Brain microvascular endothelial cell (primary cell): ENCODE measurements at regions not wholly inside any gene's neighbourhood (a gene's known extent, or its start where the extent isn't known, plus 50 kb on each side); places are given as distances from the start of the nearest gene placed in this dataset.

Experiments
- DNase-seq: peaks from one replicate; pipeline ENCODE4 v3.0.0-alpha.2; 2020
- H3K27ac ChIP-seq: fragments of 250-450 bp; sonication (Bioruptor Pico); 2 replicates; pipeline ENCODE4 v1.5.1; 2020; ENCODE audit warnings: mild to moderate bottlenecking, moderate library complexity
- H3K27me3 ChIP-seq: fragments of 250-450 bp; sonication (Bioruptor Pico); replicated peaks from 2 replicates; pipeline ENCODE4 v1.5.1; 2020; ENCODE audit warnings: mild to moderate bottlenecking
- H3K36me3 ChIP-seq: fragments of 250-450 bp; sonication (Bioruptor Pico); replicated peaks from 2 replicates; pipeline ENCODE4 v1.5.1; 2020; ENCODE audit warnings: mild to moderate bottlenecking
- H3K4me3 ChIP-seq: 2 replicates; pipeline ENCODE4 v1.5.1; 2011; ENCODE audit warnings: low read depth, mild to moderate bottlenecking, control low read depth, low read length, moderate library complexity
- in situ Hi-C: cut with HindIII; loops from 2 replicates; pipeline ENCODE4 v1.10.0; 2017; ENCODE audit warnings: low sequenced_read_pairs, low pct_ligation_motif_present
- TF ChIP-seq, protein P1 (sequence below): IDR thresholded peaks from 2 replicates; pipeline ENCODE4 v1.5.1; 2011; ENCODE audit warnings: low read depth, mild to moderate bottlenecking, moderate library complexity, low read length, control low read depth, inconsistent platforms; ENCODE audit errors: missing control alignments

DNA sequence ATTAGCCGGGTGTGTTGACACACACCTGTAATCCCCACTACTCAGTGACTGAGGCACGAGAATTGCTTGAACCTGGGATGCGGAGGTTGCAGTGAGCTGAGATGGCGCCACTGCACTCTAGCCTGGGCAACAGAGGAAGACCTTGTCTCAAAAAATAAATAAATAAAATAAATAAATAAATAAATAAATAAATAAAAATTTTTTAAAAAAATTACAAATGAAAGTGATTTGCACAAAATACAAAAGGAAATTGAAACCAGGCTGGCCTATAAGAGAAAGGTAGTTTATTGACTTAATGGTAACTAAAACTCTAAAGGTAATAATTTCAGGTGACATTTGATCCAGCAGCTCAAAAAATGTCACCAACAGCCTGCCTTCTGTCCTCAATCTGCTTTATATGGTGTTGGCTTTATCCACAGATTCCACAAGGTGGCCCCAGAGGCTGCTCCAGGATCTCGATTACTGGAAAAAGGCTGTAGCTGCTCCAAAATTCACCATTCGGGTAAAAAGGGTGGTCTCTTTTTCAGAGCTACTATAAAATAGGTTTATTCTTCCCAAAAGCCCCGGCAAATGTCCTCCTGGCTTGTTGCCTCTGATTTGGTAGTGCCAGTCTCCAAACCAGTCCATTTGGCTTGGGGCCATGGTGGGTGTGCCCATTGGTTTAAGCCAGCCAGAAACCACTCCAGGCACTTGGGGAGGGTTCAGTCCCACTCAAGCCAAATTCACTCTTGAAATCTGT is 61.4 kb upstream of the TRIM2 start:
- DNase-seq = peak; percentile 68

DNA sequence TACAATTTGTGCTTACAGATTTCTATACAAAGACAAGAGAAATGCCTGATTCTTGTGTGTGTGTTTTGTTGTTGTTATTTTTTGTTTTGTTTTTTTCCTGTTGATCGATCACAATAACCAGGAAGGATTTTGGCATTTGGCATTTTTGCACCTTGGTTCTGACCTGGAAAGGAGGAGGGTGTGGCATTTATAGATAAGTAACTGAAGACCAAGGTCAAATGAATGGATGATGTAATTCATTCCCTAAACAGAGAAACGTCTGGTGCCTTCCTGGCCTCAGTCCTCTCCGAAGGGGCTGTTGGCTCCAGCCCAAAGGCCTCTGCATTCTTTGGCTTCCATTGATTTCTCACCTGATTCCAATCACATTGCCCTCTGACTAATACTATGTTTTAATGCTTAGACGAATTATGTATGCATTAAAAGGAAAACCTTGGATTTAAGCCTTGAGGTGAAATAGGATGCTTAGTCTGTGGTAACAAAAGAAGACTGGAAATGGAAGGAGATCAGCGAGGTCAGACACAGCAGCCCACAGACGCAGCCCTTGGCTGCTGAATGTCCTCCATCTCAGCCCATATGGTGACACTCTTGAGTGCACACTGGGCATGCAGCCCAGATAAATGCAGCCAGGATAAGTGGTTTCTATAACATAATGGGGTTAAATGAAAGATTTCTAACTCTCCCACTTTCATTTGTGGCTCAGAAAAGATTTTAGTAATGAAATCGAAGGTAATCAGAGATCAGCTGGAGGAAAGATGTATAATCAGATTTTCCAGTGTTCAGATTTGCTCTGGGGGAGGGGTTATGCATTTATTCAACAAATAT is 60.5 kb upstream of the TRIM2 start:
- in situ Hi-C loops = no loop called here
- DNase-seq = no peak
- Histone ChIP-seq H3K27ac (no peak overlapping the region), H3K27me3 (no peaks in the 10 kb centered on the region), H3K4me3 (no peak overlapping the region), H3K36me3 (no peaks in the 10 kb centered on the region)
- TF ChIP-seq, protein P1, sequence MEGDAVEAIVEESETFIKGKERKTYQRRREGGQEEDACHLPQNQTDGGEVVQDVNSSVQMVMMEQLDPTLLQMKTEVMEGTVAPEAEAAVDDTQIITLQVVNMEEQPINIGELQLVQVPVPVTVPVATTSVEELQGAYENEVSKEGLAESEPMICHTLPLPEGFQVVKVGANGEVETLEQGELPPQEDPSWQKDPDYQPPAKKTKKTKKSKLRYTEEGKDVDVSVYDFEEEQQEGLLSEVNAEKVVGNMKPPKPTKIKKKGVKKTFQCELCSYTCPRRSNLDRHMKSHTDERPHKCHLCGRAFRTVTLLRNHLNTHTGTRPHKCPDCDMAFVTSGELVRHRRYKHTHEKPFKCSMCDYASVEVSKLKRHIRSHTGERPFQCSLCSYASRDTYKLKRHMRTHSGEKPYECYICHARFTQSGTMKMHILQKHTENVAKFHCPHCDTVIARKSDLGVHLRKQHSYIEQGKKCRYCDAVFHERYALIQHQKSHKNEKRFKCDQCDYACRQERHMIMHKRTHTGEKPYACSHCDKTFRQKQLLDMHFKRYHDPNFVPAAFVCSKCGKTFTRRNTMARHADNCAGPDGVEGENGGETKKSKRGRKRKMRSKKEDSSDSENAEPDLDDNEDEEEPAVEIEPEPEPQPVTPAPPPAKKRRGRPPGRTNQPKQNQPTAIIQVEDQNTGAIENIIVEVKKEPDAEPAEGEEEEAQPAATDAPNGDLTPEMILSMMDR = peak; percentile 2

More for the DNA sequence above, 61.4 kb upstream of the TRIM2 start:
- in situ Hi-C loops = no loop called here
- TF ChIP-seq, protein P1 = peak; percentile 92
- H3K27me3 ChIP-seq = no peaks in the 10 kb centered on the region
- H3K4me3 ChIP-seq = no peak overlapping the region
- H3K36me3 ChIP-seq = no peaks in the 10 kb centered on the region
- no peak overlapping the region for H3K27ac ChIP-seq

DNA sequence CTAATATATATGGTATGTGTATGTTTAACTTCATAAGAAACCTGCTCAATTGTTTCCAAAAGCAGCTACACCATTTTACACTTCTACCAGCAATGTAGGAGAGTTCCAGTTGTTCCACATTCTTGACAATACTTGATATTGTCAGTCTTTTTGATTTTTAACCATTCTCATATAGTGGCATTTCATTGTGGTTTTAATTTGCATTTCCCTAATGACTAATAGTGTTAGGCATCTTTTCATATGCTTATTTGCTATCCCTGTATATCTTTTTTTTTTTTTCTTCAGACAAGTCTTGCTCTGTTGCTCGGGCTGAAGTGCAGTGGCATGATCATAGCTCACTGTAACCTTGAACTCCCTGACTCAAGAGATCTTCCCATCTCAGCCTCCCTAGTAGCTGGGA is 58.2 kb upstream of the TRIM2 start:
- no peak overlapping the region for H3K27ac ChIP-seq
- TF ChIP-seq, protein P1 = no peak
- in situ Hi-C loops = no loop called here
- no peak for DNase-seq
- no peaks in the 10 kb centered on the region for H3K36me3 ChIP-seq
- no peaks in the 10 kb centered on the region for H3K27me3 ChIP-seq
- H3K4me3 ChIP-seq = no peak overlapping the region

DNA sequence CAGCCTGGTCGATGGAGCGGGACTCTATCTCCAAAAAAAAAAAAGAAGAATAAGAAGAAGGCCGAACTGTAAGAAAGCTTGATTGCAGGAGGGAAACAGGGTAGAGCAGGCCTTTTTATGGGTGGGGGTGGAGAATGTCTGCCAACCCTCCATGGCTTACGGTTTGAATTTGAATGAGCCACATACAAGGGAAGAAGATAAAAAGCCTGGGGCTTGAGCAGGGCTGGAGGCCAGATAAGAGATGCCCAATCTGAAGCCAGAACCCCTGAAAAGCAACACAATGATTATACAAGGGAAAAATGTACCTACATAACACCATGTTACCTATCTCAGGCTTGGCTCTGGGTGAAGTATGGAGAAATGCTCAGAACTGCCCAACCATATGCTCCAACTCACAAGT is 57.3 kb upstream of the TRIM2 start:
- in situ Hi-C loops = no loop called here

DNA sequence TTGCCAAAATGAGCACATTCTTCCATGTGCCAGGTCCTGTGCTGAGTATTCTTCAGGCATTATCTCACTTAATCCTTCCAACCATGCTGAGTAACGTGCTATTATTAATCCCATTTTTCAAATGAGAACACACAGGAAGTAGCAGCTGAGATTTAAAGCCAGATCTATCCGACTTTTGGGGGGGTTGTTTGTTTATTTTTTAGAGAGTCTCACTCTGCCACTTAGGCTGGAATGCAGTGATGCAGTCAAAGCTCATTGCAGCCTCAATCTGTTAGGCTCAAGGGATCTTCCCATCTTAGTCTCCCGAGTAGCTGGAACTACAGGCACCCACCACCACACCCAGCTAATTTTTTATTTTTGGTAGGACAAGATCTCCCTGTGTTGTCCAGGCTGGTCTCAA is 55.5 kb upstream of the TRIM2 start:
- in situ Hi-C loops = no loop called here
- TF ChIP-seq, protein P1 = no peak

More for the DNA sequence above, 57.3 kb upstream of the TRIM2 start:
- no peaks in the 10 kb centered on the region for H3K27me3 ChIP-seq
- no peak overlapping the region for H3K27ac ChIP-seq
- TF ChIP-seq, protein P1 = no peak
- DNase-seq = no peak
- H3K36me3 ChIP-seq = no peaks in the 10 kb centered on the region
- H3K4me3 ChIP-seq = no peak overlapping the region

More for the DNA sequence above, 55.5 kb upstream of the TRIM2 start:
- DNase-seq = no peak
- Histone ChIP-seq H3K4me3 (no peak overlapping the region), H3K27ac (no peak overlapping the region), H3K27me3 (no peaks in the 10 kb centered on the region), H3K36me3 (no peaks in the 10 kb centered on the region)
